Natural killer cell (primary cell): ENCODE measurements at regions not wholly inside any gene's neighbourhood (a gene's known extent, or its start where the extent isn't known, plus 50 kb on each side); places are given as distances from the start of the nearest gene placed in this dataset.

Source experiments
- ATAC-seq, 3 donors: fragments of 150-1000 bp in 2 of 3; fragments of 200-7000 bp in 1 of 3; cut with Tn5 transposase; 1 replicate in 1 of 3; 2 replicates in 2 of 3; pipeline ENCODE4 v1.10.0; 2021; ENCODE audit warnings: mild to moderate bottlenecking in 2 of 3, moderate library complexity in 2 of 3
- DNase-seq, 2 donors: peaks; one replicate each; pipeline versions ENCODE4 v3.0.0 to v3.0.0-alpha.2; 2013 to 2021; ENCODE audit warnings: mixed read lengths in 1 of 2
- H3K27ac ChIP-seq: one replicate; pipeline ENCODE4 v1.5.1; 2013; ENCODE audit warnings: mild to moderate bottlenecking, low read length
- H3K27me3 ChIP-seq: one replicate; pipeline ENCODE4 v1.6.1; 2013; ENCODE audit warnings: low read length; ENCODE audit not compliant: control insufficient read depth, insufficient read depth
- H3K36me3 ChIP-seq: one replicate; pipeline ENCODE4 v1.6.1; 2013; ENCODE audit warnings: low read length; ENCODE audit not compliant: control insufficient read depth, insufficient read depth
- H3K4me1 ChIP-seq: one replicate; pipeline ENCODE4 v1.6.1; 2013; ENCODE audit warnings: low read length; ENCODE audit not compliant: control insufficient read depth, insufficient read depth
- H3K4me3 ChIP-seq: one replicate; pipeline ENCODE4 v1.5.1; 2013; ENCODE audit warnings: low read length
- H3K9me3 ChIP-seq: one replicate; pipeline ENCODE4 v1.6.1; 2013; ENCODE audit warnings: low read length; ENCODE audit not compliant: control insufficient read depth, insufficient read depth
- H3K27ac Mint-ChIP-seq, 2 donors: one replicate each; pipeline ENCODE4 v1.8.0; 2022; ENCODE audit warnings: mild to moderate bottlenecking in 2 of 2, mixed read lengths in 2 of 2, moderate library complexity in 1 of 2
- H3K27me3 Mint-ChIP-seq, 2 donors: one replicate each; pipeline ENCODE4 v1.8.0; 2022; ENCODE audit warnings: low read depth in 2 of 2, mixed read lengths in 2 of 2
- H3K36me3 Mint-ChIP-seq: one replicate; pipeline ENCODE4 v1.8.0; 2022; ENCODE audit warnings: mixed read lengths
- H3K4me1 Mint-ChIP-seq, 2 donors: one replicate each; pipeline ENCODE4 v1.8.0; 2022; ENCODE audit warnings: mixed read lengths in 2 of 2
- H3K4me3 Mint-ChIP-seq: one replicate; pipeline ENCODE4 v1.8.0; 2022; ENCODE audit warnings: mild to moderate bottlenecking, moderate library complexity, mixed read lengths
- H3K9me3 Mint-ChIP-seq, 2 donors: one replicate each; pipeline ENCODE4 v1.8.0; 2022; ENCODE audit warnings: mixed read lengths in 2 of 2
- WGBS: methylation state at CpG from one replicate; pipeline ENCODE4 v1.1.7; 2013; ENCODE audit warnings: missing lambda C conversion rate; ENCODE audit not compliant: insufficient coverage; 5-methylcytosine and 5-hydroxymethylcytosine counted together
- intact Hi-C: fragments of 100-400 bp; cut with micrococcal nuclease; formaldehyde crosslinking; loops from one replicate; pipeline ENCODE4 v1.14.2; 2022
- TF ChIP-seq, protein P1 (sequence below): fragments of 200-600 bp; IDR thresholded peaks from one replicate; pipeline ENCODE4 v1.8.0; 2022; ENCODE audit warnings: antibody characterized with exemption

DNA sequence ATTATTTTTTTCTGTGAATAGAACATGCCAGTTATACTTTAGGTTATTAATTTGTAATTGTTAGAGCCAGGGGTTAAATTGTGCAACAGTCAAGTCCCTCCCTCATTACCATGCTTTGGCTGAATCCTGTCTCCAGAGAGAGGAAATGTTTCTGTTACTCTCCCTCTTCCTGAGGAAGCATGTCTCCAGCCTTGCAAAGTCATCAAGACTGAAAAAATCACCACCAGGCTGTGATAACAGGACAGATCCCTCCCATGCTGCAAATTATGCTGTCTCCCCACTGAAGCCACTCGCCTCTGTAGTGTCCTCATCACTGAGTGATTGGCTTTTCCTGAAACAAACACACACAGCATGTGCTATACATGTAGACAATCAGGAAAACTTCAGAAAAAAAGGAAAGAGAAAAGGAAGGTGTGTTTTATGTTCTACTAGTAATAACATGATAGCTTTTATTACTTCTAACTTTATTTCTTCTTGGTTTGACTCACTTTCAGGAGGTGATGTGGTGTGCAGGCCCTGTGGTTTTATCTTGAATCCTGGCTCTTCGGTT is 290.0 kb upstream of the JAG1 start:
- TF ChIP-seq, protein P1, sequence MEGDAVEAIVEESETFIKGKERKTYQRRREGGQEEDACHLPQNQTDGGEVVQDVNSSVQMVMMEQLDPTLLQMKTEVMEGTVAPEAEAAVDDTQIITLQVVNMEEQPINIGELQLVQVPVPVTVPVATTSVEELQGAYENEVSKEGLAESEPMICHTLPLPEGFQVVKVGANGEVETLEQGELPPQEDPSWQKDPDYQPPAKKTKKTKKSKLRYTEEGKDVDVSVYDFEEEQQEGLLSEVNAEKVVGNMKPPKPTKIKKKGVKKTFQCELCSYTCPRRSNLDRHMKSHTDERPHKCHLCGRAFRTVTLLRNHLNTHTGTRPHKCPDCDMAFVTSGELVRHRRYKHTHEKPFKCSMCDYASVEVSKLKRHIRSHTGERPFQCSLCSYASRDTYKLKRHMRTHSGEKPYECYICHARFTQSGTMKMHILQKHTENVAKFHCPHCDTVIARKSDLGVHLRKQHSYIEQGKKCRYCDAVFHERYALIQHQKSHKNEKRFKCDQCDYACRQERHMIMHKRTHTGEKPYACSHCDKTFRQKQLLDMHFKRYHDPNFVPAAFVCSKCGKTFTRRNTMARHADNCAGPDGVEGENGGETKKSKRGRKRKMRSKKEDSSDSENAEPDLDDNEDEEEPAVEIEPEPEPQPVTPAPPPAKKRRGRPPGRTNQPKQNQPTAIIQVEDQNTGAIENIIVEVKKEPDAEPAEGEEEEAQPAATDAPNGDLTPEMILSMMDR = no peak
- no peak overlapping the region for H3K27ac Mint-ChIP-seq

GRCh38 chr20:10965936-10966470 is 292.2 kb upstream of the JAG1 start:
- TF ChIP-seq, protein P1 = no peak
- WGBS = 79% methylated on average over 4 of the region's 4 CpGs
- H3K36me3 Mint-ChIP-seq = no peaks in the 10 kb centered on the region

More for the DNA sequence above, 290.0 kb upstream of the JAG1 start:
- Histone ChIP-seq H3K4me3 (no peak overlapping the region), H3K9me3 (no peaks in the 10 kb centered on the region), H3K36me3 (no peaks in the 10 kb centered on the region), H3K27ac (no peak overlapping the region), H3K4me1 (no peaks in the 10 kb centered on the region), H3K27me3 (no peaks in the 10 kb centered on the region)
- Mint-ChIP-seq H3K9me3 (peaks cover 4 to 5% of the 10 kb centered on the region in 2 donors), H3K4me3 (no peak overlapping the region), H3K36me3 (no peaks in the 10 kb centered on the region), H3K4me1 (no peaks in the 10 kb centered on the region), H3K27me3 (peaks cover 0 to 3% of the 10 kb centered on the region in 2 donors)
- ATAC-seq (no peak), DNase-seq (no peak)
- intact Hi-C loops = no loop called here
- 75% methylated on average over 1 of the region's 2 CpGs for WGBS

GRCh38 chr20:10970109-10970508 is 296.3 kb upstream of the JAG1 start:
- TF ChIP-seq, protein P1 = no peak
- Histone ChIP-seq H3K36me3 (no peaks in the 10 kb centered on the region), H3K4me1 (no peaks in the 10 kb centered on the region), H3K9me3 (no peaks in the 10 kb centered on the region), H3K4me3 (no peak overlapping the region), H3K27me3 (no peaks in the 10 kb centered on the region), H3K27ac (no peak overlapping the region)
- H3K4me3 Mint-ChIP-seq = no peak overlapping the region
- H3K27ac Mint-ChIP-seq = no peak overlapping the region
- DNase-seq (no peak), ATAC-seq (no peak)
- peaks cover 0 to 2% of the 10 kb centered on the region in 2 donors for H3K27me3 Mint-ChIP-seq
- no peaks in the 10 kb centered on the region for H3K4me1 Mint-ChIP-seq
- H3K9me3 Mint-ChIP-seq = peaks cover 5 to 10% of the 10 kb centered on the region in 2 donors
- no peaks in the 10 kb centered on the region for H3K36me3 Mint-ChIP-seq
- WGBS = 64% methylated on average over 1 of the region's 1 CpG
- intact Hi-C loops = no loop called here

More at GRCh38 chr20:10965936-10966470, 292.2 kb upstream of the JAG1 start:
- Histone ChIP-seq H3K27ac (no peak overlapping the region), H3K36me3 (no peaks in the 10 kb centered on the region), H3K4me1 (no peaks in the 10 kb centered on the region), H3K9me3 (no peaks in the 10 kb centered on the region), H3K4me3 (no peak overlapping the region), H3K27me3 (no peaks in the 10 kb centered on the region)
- Mint-ChIP-seq H3K27ac (no peak overlapping the region), H3K4me1 (no peaks in the 10 kb centered on the region), H3K9me3 (peaks cover 5 to 7% of the 10 kb centered on the region in 2 donors), H3K4me3 (no peak overlapping the region), H3K27me3 (peaks cover 0 to 3% of the 10 kb centered on the region in 2 donors)
- no peak for DNase-seq
- intact Hi-C loops = no loop called here
- ATAC-seq = no peak

DNA sequence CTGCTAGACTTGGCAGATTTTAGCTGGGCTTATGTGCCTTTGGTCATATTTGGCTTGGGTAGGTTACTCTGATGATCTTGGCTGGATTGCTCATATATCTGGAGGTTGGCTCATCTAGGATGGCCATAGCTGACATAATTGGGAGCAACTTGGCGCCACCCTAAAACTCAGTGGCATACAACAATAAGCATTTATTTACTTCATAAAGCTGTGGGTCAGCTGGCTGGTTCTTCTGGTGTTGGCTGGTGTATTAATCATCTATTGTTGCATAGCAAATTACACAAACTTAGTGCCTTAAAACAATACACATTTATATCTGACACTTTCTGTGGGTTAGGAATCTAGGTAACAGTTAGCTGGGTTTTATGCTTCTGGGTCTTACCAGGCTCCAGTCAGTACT is 297.3 kb upstream of the JAG1 start:
- WGBS = no CpG with 5 or more reads among the region's 1 CpG
- Histone ChIP-seq H3K9me3 (no peaks in the 10 kb centered on the region), H3K27me3 (no peaks in the 10 kb centered on the region), H3K36me3 (no peaks in the 10 kb centered on the region), H3K27ac (no peak overlapping the region), H3K4me3 (no peak overlapping the region), H3K4me1 (no peaks in the 10 kb centered on the region)
- TF ChIP-seq, protein P1 = no peak
- H3K27me3 Mint-ChIP-seq = peaks cover 0 to 2% of the 10 kb centered on the region in 2 donors
- no peak for DNase-seq
- H3K27ac Mint-ChIP-seq = no peak overlapping the region
- no peaks in the 10 kb centered on the region for H3K4me1 Mint-ChIP-seq
- H3K9me3 Mint-ChIP-seq = peaks cover 5 to 8% of the 10 kb centered on the region in 2 donors
- H3K36me3 Mint-ChIP-seq = no peaks in the 10 kb centered on the region
- no peak overlapping the region for H3K4me3 Mint-ChIP-seq
- ATAC-seq = no peak
- intact Hi-C loops = no loop called here
